ENCODE measurements at regions not wholly inside any gene's neighbourhood (a gene's known extent, or its start where the extent isn't known, plus 50 kb on each side); places are given as distances from the start of the nearest gene placed in this dataset.

- TF ChIP-seq CTCF (IDR thresholded peaks at IDR 0.05) (no peak), POLR2A (IDR thresholded peaks at IDR 0.05) (no peak)
Observed at GRCh38 chr2:142755191-142755590, 122.3 kb upstream of the KYNU start.

Data from adrenal gland (tissue), 5 donors.